BE2C (cell line): ENCODE measurements at regions not wholly inside any gene's neighbourhood (a gene's known extent, or its start where the extent isn't known, plus 50 kb on each side); places are given as distances from the start of the nearest gene placed in this dataset.

Source experiments
- DNase-seq: peaks from one replicate; pipeline ENCODE4 v3.0.0-alpha.2; 2020
- H3K27me3 ChIP-seq: fragments of 250-450 bp; sonication (Bioruptor Pico); 2 replicates; pipeline ENCODE4 v1.5.1; 2020; ENCODE audit warnings: mild to moderate bottlenecking
- H3K36me3 ChIP-seq: fragments of 250-450 bp; sonication (Bioruptor Pico); 2 replicates; pipeline ENCODE4 v1.5.1; 2020; ENCODE audit warnings: mild to moderate bottlenecking
- H3K4me1 ChIP-seq: fragments of 250-450 bp; sonication (Bioruptor Pico); 2 replicates; pipeline ENCODE4 v1.5.1; 2020
- H3K4me3 ChIP-seq: 2 replicates; pipeline ENCODE4 v1.5.1; 2011; ENCODE audit warnings: low read depth, low read length
- H3K9me3 ChIP-seq: fragments of 250-450 bp; sonication (Bioruptor Pico); 2 replicates; pipeline ENCODE4 v1.5.1; 2020
- TF ChIP-seq, protein P1 (sequence below): IDR thresholded peaks from 2 replicates; pipeline ENCODE4 v1.5.1; 2012; ENCODE audit warnings: mild to moderate bottlenecking, low read depth, low read length

GRCh38 chr17:53135969-53136368, 686.8 kb upstream of the KIF2B start:
- TF ChIP-seq, protein P1, sequence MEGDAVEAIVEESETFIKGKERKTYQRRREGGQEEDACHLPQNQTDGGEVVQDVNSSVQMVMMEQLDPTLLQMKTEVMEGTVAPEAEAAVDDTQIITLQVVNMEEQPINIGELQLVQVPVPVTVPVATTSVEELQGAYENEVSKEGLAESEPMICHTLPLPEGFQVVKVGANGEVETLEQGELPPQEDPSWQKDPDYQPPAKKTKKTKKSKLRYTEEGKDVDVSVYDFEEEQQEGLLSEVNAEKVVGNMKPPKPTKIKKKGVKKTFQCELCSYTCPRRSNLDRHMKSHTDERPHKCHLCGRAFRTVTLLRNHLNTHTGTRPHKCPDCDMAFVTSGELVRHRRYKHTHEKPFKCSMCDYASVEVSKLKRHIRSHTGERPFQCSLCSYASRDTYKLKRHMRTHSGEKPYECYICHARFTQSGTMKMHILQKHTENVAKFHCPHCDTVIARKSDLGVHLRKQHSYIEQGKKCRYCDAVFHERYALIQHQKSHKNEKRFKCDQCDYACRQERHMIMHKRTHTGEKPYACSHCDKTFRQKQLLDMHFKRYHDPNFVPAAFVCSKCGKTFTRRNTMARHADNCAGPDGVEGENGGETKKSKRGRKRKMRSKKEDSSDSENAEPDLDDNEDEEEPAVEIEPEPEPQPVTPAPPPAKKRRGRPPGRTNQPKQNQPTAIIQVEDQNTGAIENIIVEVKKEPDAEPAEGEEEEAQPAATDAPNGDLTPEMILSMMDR: no peak
- no peaks in the 10 kb centered on the region for H3K27me3 ChIP-seq
- no peaks in the 10 kb centered on the region for H3K9me3 ChIP-seq
- H3K4me1 ChIP-seq: peaks cover 33% of the 10 kb centered on the region
- H3K4me3 ChIP-seq: no peak overlapping the region
- DNase-seq: peak; percentile 65
- H3K36me3 ChIP-seq: no peaks in the 10 kb centered on the region

DNA sequence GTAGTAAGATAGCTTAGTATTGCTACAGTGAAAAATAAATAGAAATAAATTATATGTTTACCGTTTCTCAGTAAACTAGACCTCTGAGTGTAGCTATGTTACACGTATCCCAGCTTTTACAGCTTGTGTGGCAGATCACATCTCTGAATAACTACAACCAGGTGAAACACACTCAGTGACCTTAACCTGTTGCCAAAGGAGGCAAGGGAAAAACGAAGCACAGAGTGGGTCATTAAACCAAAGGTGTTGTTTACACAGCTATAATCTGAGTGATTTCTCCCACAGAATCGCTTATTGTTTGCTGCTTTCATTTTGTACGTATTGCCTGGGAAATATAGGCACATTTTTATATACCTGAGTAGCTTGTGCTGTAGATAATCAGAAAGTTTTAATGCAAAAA, 688.2 kb upstream of the KIF2B start:
- no peak for DNase-seq

DNA sequence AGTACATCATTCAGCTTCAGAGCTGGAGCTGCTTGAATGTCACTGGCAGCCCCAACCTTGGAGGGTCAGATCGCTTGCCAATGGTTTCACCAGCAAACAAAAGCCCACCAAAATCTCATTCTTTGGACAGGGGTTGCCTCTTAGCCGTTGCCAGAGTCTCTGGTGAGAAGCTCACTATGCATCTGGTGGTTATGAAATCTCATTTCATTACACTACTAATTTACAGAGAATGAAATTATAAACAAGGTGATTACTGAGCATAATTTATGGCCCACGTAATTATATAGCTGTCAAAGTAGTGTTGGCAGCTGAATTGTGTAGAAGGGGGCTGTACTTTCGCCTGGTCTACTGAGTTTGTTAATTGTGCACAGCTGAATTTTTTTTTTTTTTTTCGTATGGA, 688.9 kb upstream of the KIF2B start:
- peak; percentile 23 for DNase-seq
- Histone ChIP-seq H3K4me3 (peak overlapping the region; percentile 29), H3K9me3 (no peaks in the 10 kb centered on the region), H3K4me1 (peaks cover 33% of the 10 kb centered on the region), H3K36me3 (no peaks in the 10 kb centered on the region), H3K27me3 (no peaks in the 10 kb centered on the region)
- TF ChIP-seq, protein P1: no peak

More for the DNA sequence above, 688.2 kb upstream of the KIF2B start:
- Histone ChIP-seq H3K4me1 (peaks cover 33% of the 10 kb centered on the region), H3K36me3 (no peaks in the 10 kb centered on the region), H3K4me3 (peak overlapping the region; percentile 29), H3K9me3 (no peaks in the 10 kb centered on the region), H3K27me3 (no peaks in the 10 kb centered on the region)
- TF ChIP-seq, protein P1: no peak

GRCh38 chr17:53129863-53130262, 692.9 kb upstream of the KIF2B start:
- H3K9me3 ChIP-seq: no peaks in the 10 kb centered on the region; the same call in 1 of the 2 replicates
- TF ChIP-seq, protein P1: no peak
- no peak for DNase-seq
- no peaks in the 10 kb centered on the region for H3K36me3 ChIP-seq
- no peaks in the 10 kb centered on the region for H3K27me3 ChIP-seq
- no peak overlapping the region for H3K4me3 ChIP-seq
- H3K4me1 ChIP-seq: peaks cover 15% of the 10 kb centered on the region

DNA sequence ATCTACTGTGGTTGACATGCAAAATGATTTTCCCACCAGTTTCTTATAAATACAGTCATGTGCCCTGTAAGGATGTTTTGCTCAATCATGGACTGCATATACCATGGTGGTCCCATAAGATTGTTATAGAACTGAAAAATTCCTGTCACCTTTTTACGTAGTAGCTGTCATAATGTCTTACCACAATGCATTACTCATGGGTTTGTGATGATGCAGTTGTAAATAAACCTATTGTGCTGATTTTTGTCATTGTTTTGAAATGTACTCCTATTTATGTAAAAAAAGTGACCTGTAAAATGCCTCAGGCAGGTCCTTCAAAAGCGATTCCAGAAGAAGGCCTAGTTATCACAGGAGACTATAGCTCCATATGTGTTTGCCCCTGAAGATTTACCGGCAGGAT, 695.4 kb upstream of the KIF2B start:
- no peaks in the 10 kb centered on the region for H3K36me3 ChIP-seq
- no peak overlapping the region for H3K4me3 ChIP-seq
- H3K4me1 ChIP-seq: peaks cover 5% of the 10 kb centered on the region; the same call in 1 of the 2 replicates
- no peak for DNase-seq
- TF ChIP-seq, protein P1: no peak
- H3K9me3 ChIP-seq: no peaks in the 10 kb centered on the region; the same call in 1 of the 2 replicates
- H3K27me3 ChIP-seq: no peaks in the 10 kb centered on the region

GRCh38 chr17:53122966-53123365, 699.8 kb upstream of the KIF2B start:
- no peaks in the 10 kb centered on the region; the same call in 1 of the 2 replicates for H3K9me3 ChIP-seq
- H3K4me1 ChIP-seq: peaks cover 5% of the 10 kb centered on the region; the same call in 1 of the 2 replicates
- TF ChIP-seq, protein P1: no peak
- no peaks in the 10 kb centered on the region for H3K27me3 ChIP-seq
- DNase-seq: no peak
- H3K4me3 ChIP-seq: no peak overlapping the region
- no peaks in the 10 kb centered on the region for H3K36me3 ChIP-seq
